ENCODE measurements at regions not wholly inside any gene's neighbourhood (a gene's known extent, or its start where the extent isn't known, plus 50 kb on each side); places are given as distances from the start of the nearest gene placed in this dataset.
"Not testable (repeated sequence)": the region's sequence is repeated elsewhere in the genome, so short reads cannot be mapped to it uniquely, and the experiment has no call there.

GRCh38 chr1:144140243-144140642 is 168.5 kb upstream of the FAM72C start:
- not testable (repeated sequence) for DNase-seq

GRCh38 chr1:144105006-144105405 is 133.2 kb upstream of the FAM72C start:
- DNase-seq: not testable (repeated sequence)

GRCh38 chr1:144104000-144104677 is 132.4 kb upstream of the FAM72C start:
- not testable (repeated sequence) for DNase-seq

- DNase-seq: peak; percentile 2
Observed at GRCh38 chr1:144103156-144103880, 131.5 kb upstream of the FAM72C start.

GRCh38 chr1:144102046-144102745 is 130.4 kb upstream of the FAM72C start:
- DNase-seq: not testable (repeated sequence)

GRCh38 chr1:144101397-144102045 is 129.7 kb upstream of the FAM72C start:
- DNase-seq: no peak

GRCh38 chr1:144077167-144077841 is 105.5 kb upstream of the FAM72C start:
- peak; percentile 57 for DNase-seq

- peak; percentile 1 for DNase-seq
Observed at GRCh38 chr1:144076646-144077045, 104.9 kb upstream of the FAM72C start.

GRCh38 chr1:144070394-144071053 is 98.7 kb upstream of the FAM72C start:
- DNase-seq: not testable (repeated sequence)

- not testable (repeated sequence) for DNase-seq
Observed at GRCh38 chr1:144067042-144067441, 95.3 kb upstream of the FAM72C start.

- DNase-seq: not testable (repeated sequence)
Observed at GRCh38 chr1:144066071-144066813, 94.5 kb upstream of the FAM72C start.

GRCh38 chr1:144065299-144066060 is 93.7 kb upstream of the FAM72C start:
- DNase-seq: not testable (repeated sequence)

GRCh38 chr1:144049365-144049764 is 77.6 kb upstream of the FAM72C start:
- DNase-seq: not testable (repeated sequence)

- DNase-seq: not testable (repeated sequence)
Observed at GRCh38 chr1:144046645-144047044, 74.9 kb upstream of the FAM72C start.

- not testable (repeated sequence) for DNase-seq
Observed at GRCh38 chr1:144045751-144046546, 74.2 kb upstream of the FAM72C start.

GRCh38 chr1:144042251-144042650 is 70.5 kb upstream of the FAM72C start:
- not testable (repeated sequence) for DNase-seq

- DNase-seq: not testable (repeated sequence)
Observed at GRCh38 chr1:144040293-144040692, 68.5 kb upstream of the FAM72C start.

- DNase-seq: not testable (repeated sequence)
Observed at GRCh38 chr1:144034045-144034444, 62.3 kb upstream of the FAM72C start.

GRCh38 chr1:144031550-144031949 is 59.8 kb upstream of the FAM72C start:
- DNase-seq: not testable (repeated sequence)

All from NCI-H226 (cell line).